ENCODE measurements at regions not wholly inside any gene's neighbourhood (a gene's known extent, or its start where the extent isn't known, plus 50 kb on each side); places are given as distances from the start of the nearest gene placed in this dataset.

- DNase-seq, result no peak
Measured at GRCh38 chr6:1516742-1517520, 92.8 kb upstream of the FOXC1 start.

GRCh38 chr6:1518855-1519254 is 90.9 kb upstream of the FOXC1 start:
- DNase-seq, result no peak

GRCh38 chr6:1519597-1519996 is 90.1 kb upstream of the FOXC1 start:
- DNase-seq, result no peak

DNA sequence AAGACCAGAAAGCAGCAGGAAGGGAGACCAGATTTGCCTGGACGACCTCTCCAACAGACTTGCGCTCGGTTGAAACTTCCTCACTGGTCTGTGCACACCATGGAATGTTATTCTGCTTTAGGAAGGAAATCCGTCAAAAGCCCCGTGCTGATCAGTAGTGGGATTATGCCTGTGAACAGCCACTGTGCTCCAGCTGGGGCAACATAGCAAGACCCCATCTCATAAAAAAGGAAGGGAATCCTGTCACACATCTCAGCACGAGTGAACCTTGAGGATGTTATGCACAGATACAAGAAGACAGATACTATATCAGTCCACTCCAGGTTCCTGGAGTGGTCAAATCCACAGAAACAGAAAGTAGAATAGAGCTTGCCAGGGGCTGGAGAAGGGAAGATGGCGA is 86.9 kb upstream of the FOXC1 start:
- DNase-seq, result no peak

DNA sequence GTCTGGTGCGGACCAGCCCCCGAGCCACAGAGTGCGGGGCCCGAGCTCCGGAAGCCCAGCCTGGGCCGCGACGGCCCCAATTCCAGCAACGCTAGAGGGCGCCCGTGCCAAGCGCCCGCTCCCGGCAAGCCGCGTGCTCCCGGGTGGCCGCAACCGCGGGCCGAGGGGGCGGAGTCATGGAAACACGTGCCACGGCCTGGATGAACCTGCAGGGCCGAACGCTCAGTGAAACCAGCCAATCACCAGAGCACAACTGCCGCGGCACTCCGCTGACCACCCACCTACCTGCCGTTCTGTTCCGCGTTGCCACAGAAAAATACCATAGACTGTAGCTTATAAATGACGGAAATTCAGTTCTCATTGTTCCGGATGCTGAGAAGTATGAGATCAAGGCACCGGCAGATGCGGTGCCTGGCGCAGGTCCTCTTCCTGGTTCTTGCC is 85.7 kb upstream of the FOXC1 start:
- DNase-seq, result peak; percentile 86

- no peak for DNase-seq
Measured at GRCh38 chr6:1525364-1526038, 84.2 kb upstream of the FOXC1 start.

GRCh38 chr6:1526398-1527072 is 83.2 kb upstream of the FOXC1 start:
- DNase-seq, result no peak

GRCh38 chr6:1527073-1527457 is 82.7 kb upstream of the FOXC1 start:
- peak; percentile 56 for DNase-seq

GRCh38 chr6:1535295-1535694 is 74.4 kb upstream of the FOXC1 start:
- DNase-seq, result peak; percentile 55

- no peak for DNase-seq
Measured at GRCh38 chr6:1536526-1537429, 72.9 kb upstream of the FOXC1 start.

GRCh38 chr6:1538369-1538768 is 71.3 kb upstream of the FOXC1 start:
- no peak for DNase-seq

DNA sequence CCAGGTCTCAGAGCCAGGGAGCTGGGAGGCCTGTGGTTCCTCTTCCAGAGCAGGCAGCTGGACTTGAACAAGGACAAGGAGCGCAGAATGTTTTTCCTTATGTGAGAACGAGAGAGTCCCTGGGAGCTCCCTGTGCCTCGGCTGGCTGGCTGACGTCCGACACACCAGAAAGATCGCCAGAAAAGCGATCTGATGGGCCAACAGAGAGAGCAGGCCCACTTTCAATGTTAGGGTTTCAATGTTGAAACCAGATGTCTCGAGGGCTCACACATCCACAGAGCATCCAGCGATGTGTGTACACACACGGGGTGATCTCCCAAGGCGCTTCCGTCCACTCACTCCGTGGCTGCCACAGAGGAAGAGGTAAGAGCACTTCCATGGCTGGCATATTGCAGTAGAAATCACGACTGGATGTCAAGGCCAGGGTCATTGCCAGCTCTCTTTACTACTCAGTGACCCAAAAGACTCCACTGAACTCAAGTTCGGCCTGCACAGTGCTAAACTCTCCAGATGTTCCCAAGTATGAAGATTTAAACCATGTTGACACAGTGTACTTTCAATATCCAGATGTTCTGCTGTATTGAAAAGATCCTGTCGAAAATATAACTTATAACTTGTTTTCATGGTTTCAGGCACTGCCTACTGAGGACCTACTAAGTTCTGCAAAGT is 70.8 kb upstream of the FOXC1 start:
- no peak for DNase-seq

DNA sequence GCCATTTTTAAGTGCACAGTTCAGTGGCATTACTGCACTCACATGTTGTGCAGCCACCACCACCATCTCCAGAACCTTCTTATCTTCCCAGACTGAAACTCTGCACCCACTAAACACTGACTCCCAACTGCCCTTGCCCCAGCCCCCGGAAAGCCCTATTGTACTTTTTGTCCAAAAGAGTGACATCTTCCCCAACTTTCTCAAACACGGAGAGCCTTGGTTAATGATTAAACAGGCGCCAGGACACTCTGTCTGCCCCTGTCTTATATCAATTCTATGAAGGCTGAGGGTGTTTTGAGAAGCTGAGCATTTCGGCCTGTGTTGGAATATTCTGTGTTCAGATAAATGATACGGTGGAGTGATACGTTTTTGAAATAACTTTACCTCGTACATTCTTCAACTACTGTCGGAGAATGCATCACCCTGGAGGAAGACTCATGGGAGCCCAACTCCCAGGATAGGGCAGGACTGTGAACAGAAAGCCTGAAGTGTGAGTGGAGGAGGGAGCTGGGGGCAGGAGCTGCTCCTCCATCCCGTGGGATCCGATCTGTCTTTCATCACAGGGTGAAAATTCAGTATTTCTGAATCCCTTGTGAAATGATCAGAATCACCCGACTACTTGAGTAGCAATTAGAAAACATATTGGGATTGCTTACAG is 68.7 kb upstream of the FOXC1 start:
- DNase-seq, result no peak

GRCh38 chr6:1542335-1542734 is 67.4 kb upstream of the FOXC1 start:
- no peak for DNase-seq

DNA sequence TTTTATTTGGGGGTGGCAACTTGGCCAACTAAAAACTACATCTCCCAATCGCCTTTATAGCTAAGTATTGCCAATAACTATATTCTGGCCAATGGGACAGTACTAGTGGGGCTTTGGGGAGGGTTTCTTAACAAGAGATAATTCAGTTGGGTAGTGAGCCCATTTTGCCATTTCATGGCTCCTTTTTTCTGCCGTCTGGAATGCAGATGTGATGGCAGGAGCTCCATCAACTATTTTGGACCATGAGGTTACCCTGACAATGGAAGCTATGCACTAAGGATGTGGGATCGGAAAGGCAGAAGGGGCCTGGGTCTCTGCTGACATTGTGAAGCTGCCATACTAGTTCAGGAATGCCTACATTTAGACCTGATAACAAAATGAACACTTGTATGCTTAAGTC is 67.0 kb upstream of the FOXC1 start:
- no peak for DNase-seq

DNA sequence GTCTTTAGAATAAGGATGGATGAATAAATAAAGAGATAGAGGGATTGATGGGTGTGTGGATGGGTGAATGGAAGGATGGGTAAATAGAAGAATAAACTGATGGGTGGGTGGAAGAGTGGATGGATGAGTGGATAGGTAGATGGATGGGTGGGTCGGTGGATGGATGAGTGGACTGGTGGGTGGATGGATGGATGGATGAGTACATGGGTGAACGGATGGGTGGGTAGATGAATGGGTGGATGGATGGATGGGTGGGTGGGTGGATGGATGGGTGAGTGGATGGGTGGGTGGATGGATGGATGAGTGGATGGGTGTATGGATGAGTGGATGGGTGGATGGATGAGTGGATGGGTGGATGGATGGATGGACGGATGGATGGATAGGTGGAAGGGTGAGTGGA is 65.7 kb upstream of the FOXC1 start:
- no peak for DNase-seq

- no peak for DNase-seq
Measured at GRCh38 chr6:1544603-1545002, 65.1 kb upstream of the FOXC1 start.

GRCh38 chr6:1545654-1546053 is 64.1 kb upstream of the FOXC1 start:
- DNase-seq, result no peak

GRCh38 chr6:1547785-1548184 is 61.9 kb upstream of the FOXC1 start:
- no peak for DNase-seq

DNA sequence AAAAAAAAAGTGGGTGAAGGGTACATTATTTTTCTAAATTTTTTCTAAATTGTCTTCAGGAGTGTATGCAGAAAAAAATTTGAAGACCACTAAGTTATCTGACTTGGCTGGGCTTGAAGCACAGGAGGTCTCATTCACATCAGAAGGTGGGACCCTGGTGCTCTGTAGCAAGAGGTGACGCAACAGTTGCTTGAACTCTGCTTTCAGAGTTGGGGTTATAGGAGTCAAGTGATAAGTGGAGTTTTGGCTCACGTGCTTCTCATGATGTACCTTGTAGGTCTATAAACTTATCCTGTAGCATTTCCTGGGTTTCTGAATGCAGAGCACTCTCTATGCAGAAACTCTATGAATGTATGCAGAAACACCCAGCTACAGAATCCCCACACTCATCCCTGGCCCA is 58.5 kb upstream of the FOXC1 start:
- DNase-seq, result no peak

GRCh38 chr6:1552296-1552761 is 57.4 kb upstream of the FOXC1 start:
- peak; percentile 22 for DNase-seq
